ENCODE measurements at regions not wholly inside any gene's neighbourhood (a gene's known extent, or its start where the extent isn't known, plus 50 kb on each side); places are given as distances from the start of the nearest gene placed in this dataset.

DNA sequence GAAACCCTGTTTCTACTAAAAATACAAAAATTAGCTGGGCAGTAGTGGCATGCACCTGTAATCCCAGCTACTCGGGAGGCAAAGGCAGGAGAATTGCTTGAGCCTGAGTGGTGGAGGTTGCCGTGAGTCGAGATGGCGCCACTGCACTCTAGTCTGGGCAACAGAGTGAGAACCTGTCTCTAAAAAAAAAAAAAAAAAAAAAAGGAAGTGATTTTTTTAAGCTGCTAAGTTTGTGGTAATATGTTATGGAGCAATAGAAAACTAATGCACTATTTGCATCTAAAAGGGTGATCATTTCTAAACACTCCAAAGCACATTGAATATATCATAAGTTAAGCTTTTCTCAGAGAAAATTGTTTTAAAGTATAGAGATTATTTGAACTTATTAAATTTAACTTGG is 244.8 kb upstream of the SPAG17 start:
- H3K23ac ChIP-seq (ENCODE audit: low read depth, low read length): no peak overlapping the region
- no TSS peak for BruUV-seq (replicated peaks)
- dilution Hi-C loops (cut with HindIII; ENCODE audit: low sequenced_read_pairs, unreplicated experiment): no loop called here

More for the DNA sequence above, 244.8 kb upstream of the SPAG17 start:
- in situ Hi-C loops (cut with MboI; ENCODE audit: low sequenced_read_pairs): no loop called here
- Histone ChIP-seq H3K14ac (replicated peaks; ENCODE audit: low read depth, low read length) (no peak overlapping the region), H3K18ac (ENCODE audit: low read depth, low read length) (no peak overlapping the region), H2BK20ac (ENCODE audit: low read depth, low read length) (no peak overlapping the region), H2AK9ac (replicated peaks; ENCODE audit: low read depth, low read length, poor library complexity) (no peak overlapping the region), H4K5ac (ENCODE audit: low read depth, low read length) (no peak overlapping the region), H2BK120ac (ENCODE audit: low read depth, low read length) (no peak overlapping the region), H3K4me1 (ENCODE audit: control insufficient read depth, insufficient read depth, low read length) (no peaks in the 10 kb centered on the region), H2BK15ac (ENCODE audit: low read depth, low read length) (no peak overlapping the region), H3K27ac (ENCODE audit: insufficient read depth, low read length) (no peak overlapping the region), H3K79me1 (ENCODE audit: low read depth in 1 of 2, low read length in 2 of 2) (no peaks in the 10 kb centered on the region), H3K4me2 (ENCODE audit: low read depth, low read length) (no peak overlapping the region), H3K9me3 (ENCODE audit: control insufficient read depth, insufficient read depth, low read length) (no peaks in the 10 kb centered on the region), H3K36me3 (ENCODE audit: control insufficient read depth, insufficient read depth, low read length) (no peaks in the 10 kb centered on the region), H3K9me1 (ENCODE audit: insufficient read depth, low read length) (no peaks in the 10 kb centered on the region), H3K27me3 (ENCODE audit: control insufficient read depth, insufficient read depth, low read length) (no peaks in the 10 kb centered on the region), H2BK5ac (ENCODE audit: low read depth, low read length, poor library complexity, severe bottlenecking) (no peak overlapping the region), H4K91ac (ENCODE audit: insufficient read depth, low read depth, low read length) (no peak overlapping the region), H3K4ac (ENCODE audit: low read depth, low read length) (no peak overlapping the region), H3K9ac (ENCODE audit: low read depth, low read length) (no peak overlapping the region), H4K8ac (ENCODE audit: low read depth in 2 of 2, low read length in 2 of 2) (no peak overlapping the region), H2AFZ (replicated peaks; ENCODE audit: low read length, poor library complexity) (no peak overlapping the region), H4K20me1 (ENCODE audit: insufficient read depth, low read length) (no peaks in the 10 kb centered on the region), H2AK5ac (ENCODE audit: low read depth, low read length) (no peak overlapping the region), H3K56ac (ENCODE audit: extremely low read depth, insufficient read depth, low read length) (no peak overlapping the region), H3K4me3 (ENCODE audit: insufficient read depth, low read depth, low read length) (no peak overlapping the region)
- ATAC-seq (ENCODE audit: low read depth) (no peak), DNase-seq (no peak)
- TF ChIP-seq NFE2L2 (IDR thresholded peaks at IDR 0.05; ENCODE audit: low read depth, low read length): no peak
- no peak for TF ChIP-seq MAFK (IDR thresholded peaks at IDR 0.05; ENCODE audit: low read depth, low read length)
- TF ChIP-seq POLR2A (IDR thresholded peaks at IDR 0.05; ENCODE audit: low read depth, low read length): no peak
- TF ChIP-seq RAD21 (IDR thresholded peaks at IDR 0.05; ENCODE audit: low read length): no peak
- TF ChIP-seq, protein P1, sequence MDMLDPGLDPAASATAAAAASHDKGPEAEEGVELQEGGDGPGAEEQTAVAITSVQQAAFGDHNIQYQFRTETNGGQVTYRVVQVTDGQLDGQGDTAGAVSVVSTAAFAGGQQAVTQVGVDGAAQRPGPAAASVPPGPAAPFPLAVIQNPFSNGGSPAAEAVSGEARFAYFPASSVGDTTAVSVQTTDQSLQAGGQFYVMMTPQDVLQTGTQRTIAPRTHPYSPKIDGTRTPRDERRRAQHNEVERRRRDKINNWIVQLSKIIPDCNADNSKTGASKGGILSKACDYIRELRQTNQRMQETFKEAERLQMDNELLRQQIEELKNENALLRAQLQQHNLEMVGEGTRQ (IDR thresholded peaks at IDR 0.05; ENCODE audit: low read depth, low read length): no peak
- TF ChIP-seq MAZ (IDR thresholded peaks at IDR 0.05; ENCODE audit: borderline replicate concordance, low read depth, low read length): no peak
- TF ChIP-seq CTCF (conservative IDR thresholded peaks at IDR 0.05; ENCODE audit: low read depth, low read length): no peak
- no peak for TF ChIP-seq CHD1 (IDR thresholded peaks at IDR 0.05; ENCODE audit: low read depth, low read length)
- no peak for TF ChIP-seq RFX5 (IDR thresholded peaks at IDR 0.05; ENCODE audit: low read depth, low read length)
- TF ChIP-seq MXI1 (IDR thresholded peaks at IDR 0.05; ENCODE audit: borderline replicate concordance, low read depth, low read length): no peak
- no peak for TF ChIP-seq CEBPB (IDR thresholded peaks at IDR 0.05; ENCODE audit: low read depth, low read length)
- TF ChIP-seq RCOR1 (IDR thresholded peaks at IDR 0.05; ENCODE audit: insufficient replicate concordance, low read length): no peak
- TF ChIP-seq FOS (IDR thresholded peaks at IDR 0.05; ENCODE audit: low read depth, low read length): no peak
- no peak for TF ChIP-seq BHLHE40 (IDR thresholded peaks at IDR 0.05; ENCODE audit: low read depth, low read length)
- TF ChIP-seq SMC3 (IDR thresholded peaks at IDR 0.05; ENCODE audit: low read depth, low read length): no peak
- TF ChIP-seq, protein P2, sequence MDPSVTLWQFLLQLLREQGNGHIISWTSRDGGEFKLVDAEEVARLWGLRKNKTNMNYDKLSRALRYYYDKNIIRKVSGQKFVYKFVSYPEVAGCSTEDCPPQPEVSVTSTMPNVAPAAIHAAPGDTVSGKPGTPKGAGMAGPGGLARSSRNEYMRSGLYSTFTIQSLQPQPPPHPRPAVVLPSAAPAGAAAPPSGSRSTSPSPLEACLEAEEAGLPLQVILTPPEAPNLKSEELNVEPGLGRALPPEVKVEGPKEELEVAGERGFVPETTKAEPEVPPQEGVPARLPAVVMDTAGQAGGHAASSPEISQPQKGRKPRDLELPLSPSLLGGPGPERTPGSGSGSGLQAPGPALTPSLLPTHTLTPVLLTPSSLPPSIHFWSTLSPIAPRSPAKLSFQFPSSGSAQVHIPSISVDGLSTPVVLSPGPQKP (IDR thresholded peaks at IDR 0.05; ENCODE audit: borderline replicate concordance, low read depth, low read length): no peak
- ChIA-PET CTCF (interaction anchor here (0.6 kb wide), 4 partner anchors 10 to 1796 kb away, joined by 3 to 4 read pairs (median 3); no protein-coding TSS in a partner anchor), POLR2A (ENCODE audit: unreplicated experiment) (interaction anchor here (0.6 kb wide), 1 partner anchor 373 kb away, joined by 4 read pairs; no protein-coding TSS in a partner anchor)
- 70% methylated on average over 2 of the region's 4 CpGs; no CpG with 5 or more reads in 1 of the 2 experiments for WGBS, 2 experiments (ENCODE audit: extremely low coverage in 2 of 2, insufficient read length in 1 of 2)
- intact Hi-C loops (cut with micrococcal nuclease): no loop called here
